ENCODE measurements at regions not wholly inside any gene's neighbourhood (a gene's known extent, or its start where the extent isn't known, plus 50 kb on each side); places are given as distances from the start of the nearest gene placed in this dataset.

DNA sequence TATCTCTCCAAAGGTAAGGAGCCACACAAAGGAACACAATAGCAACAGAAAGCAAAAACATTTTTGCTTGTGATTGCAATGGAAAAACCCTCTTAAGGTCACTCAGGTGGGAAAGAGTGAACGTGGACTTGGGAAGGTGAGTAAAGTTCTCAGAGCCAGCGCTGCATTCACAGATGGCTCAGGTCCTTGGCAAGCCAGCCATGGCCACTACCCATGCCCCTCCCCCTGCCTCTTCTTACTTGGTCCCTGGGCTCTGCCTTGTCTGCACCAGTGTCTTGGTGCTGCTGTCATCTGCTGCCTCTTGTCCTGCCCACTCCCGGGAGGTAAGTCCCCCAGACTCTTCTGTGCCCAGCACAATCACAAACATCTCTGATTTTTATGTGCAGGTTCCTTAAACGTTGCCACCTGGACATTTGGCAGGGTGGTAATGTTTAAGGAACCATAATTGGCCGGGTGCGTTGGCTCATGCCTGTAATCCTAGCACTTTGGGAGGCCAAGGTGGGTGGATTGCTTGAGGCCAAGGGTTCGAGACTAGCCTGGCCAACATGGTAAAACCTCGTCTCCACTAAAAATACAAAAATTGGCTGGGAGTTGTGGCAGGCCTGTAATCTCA is 74.6 kb downstream of the FEM1C start:
- DNase-seq (ENCODE audit: low spot score in 2 of 2) = no peak
- WGBS, 2 donors = 89 to 91% methylated on average over 8 of the region's 8 CpGs
- H3K27me3 ChIP-seq = no peaks in the 10 kb centered on the region
- TF ChIP-seq, protein P1, sequence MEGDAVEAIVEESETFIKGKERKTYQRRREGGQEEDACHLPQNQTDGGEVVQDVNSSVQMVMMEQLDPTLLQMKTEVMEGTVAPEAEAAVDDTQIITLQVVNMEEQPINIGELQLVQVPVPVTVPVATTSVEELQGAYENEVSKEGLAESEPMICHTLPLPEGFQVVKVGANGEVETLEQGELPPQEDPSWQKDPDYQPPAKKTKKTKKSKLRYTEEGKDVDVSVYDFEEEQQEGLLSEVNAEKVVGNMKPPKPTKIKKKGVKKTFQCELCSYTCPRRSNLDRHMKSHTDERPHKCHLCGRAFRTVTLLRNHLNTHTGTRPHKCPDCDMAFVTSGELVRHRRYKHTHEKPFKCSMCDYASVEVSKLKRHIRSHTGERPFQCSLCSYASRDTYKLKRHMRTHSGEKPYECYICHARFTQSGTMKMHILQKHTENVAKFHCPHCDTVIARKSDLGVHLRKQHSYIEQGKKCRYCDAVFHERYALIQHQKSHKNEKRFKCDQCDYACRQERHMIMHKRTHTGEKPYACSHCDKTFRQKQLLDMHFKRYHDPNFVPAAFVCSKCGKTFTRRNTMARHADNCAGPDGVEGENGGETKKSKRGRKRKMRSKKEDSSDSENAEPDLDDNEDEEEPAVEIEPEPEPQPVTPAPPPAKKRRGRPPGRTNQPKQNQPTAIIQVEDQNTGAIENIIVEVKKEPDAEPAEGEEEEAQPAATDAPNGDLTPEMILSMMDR (IDR thresholded peaks at IDR 0.05) = no peak
- TF ChIP-seq EP300 (IDR thresholded peaks at IDR 0.05) = no peak
- no peak for TF ChIP-seq POLR2A (IDR thresholded peaks at IDR 0.05)
- H3K27ac ChIP-seq = no peak overlapping the region
- H3K4me1 ChIP-seq = peaks cover 0 to 8% (median 2%) of the 10 kb centered on the region in 4 donors
- H3K9me3 ChIP-seq = no peaks in the 10 kb centered on the region
- H3K36me3 ChIP-seq = no peaks in the 10 kb centered on the region
- no peak overlapping the region for H3K4me3 ChIP-seq

- Histone ChIP-seq H3K36me3 (no peaks in the 10 kb centered on the region), H3K4me1 (peaks cover 0 to 6% (median 1%) of the 10 kb centered on the region in 4 donors), H3K9me3 (no peaks in the 10 kb centered on the region), H3K4me3 (no peak overlapping the region), H3K27me3 (no peaks in the 10 kb centered on the region), H3K27ac (no peak overlapping the region)
- no peak for TF ChIP-seq POLR2A (IDR thresholded peaks at IDR 0.05)
- no peak for TF ChIP-seq EP300 (IDR thresholded peaks at IDR 0.05)
- TF ChIP-seq, protein P1 (IDR thresholded peaks at IDR 0.05) = no peak
- no peak for DNase-seq (ENCODE audit: low spot score in 2 of 2)
These were observed 76.9 kb downstream of the FEM1C start for GRCh38 chr5:115467628-115468027.

DNA sequence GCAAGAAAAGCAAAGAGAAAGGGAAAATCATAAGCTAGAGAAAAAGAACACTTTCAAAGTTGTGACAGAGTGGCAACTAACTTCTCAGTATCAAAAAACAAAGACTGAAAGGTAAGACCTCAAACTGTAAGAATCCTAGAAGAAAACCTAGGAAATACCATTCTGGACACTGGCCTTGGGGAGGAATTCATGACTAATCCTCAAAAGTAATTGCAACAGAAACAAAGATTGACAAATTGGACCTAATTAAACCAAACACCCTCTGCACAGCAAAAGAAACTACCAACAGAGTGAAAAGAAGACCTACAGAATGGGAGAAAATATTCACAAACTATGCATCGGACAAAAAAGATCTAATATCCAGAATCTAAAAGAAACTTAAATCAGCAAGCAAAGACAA is 79.1 kb downstream of the FEM1C start:
- Histone ChIP-seq H3K4me1 (peaks cover 0 to 6% (median 0%) of the 10 kb centered on the region in 4 donors), H3K27ac (no peak overlapping the region), H3K36me3 (no peaks in the 10 kb centered on the region), H3K9me3 (no peaks in the 10 kb centered on the region), H3K27me3 (no peaks in the 10 kb centered on the region), H3K4me3 (no peak overlapping the region)
- WGBS, 2 donors = 97% methylated on average over 1 of the region's 1 CpG
- TF ChIP-seq, protein P1 (IDR thresholded peaks at IDR 0.05) = no peak
- TF ChIP-seq EP300 (IDR thresholded peaks at IDR 0.05) = no peak
- DNase-seq (ENCODE audit: low spot score in 2 of 2) = no peak

DNA sequence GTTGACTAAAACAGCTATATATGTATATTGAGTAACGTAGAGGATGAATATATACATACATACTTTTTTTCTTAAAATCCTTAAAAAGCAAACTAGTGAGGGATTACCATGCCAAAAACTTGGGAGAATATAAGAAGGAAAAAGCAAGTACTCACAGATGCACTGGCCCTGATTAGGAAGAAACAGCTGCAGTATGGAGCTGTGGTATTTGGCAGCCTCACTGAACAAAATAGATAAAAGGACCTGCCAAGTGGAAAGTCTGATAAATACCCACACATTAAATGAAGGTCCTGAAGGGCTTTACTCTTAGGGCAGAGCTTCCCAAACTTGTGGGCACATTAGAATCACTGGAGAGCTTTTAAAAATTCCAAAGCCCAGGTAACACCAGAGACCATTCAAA is 80.6 kb downstream of the FEM1C start:
- WGBS, 2 donors = 79 to 82% methylated on average over 1 of the region's 1 CpG
- no peaks in the 10 kb centered on the region for H3K27me3 ChIP-seq
- H3K4me1 ChIP-seq = peaks cover 0 to 11% (median 0%) of the 10 kb centered on the region in 4 donors
- no peak overlapping the region for H3K27ac ChIP-seq
- no peaks in the 10 kb centered on the region for H3K9me3 ChIP-seq
- H3K4me3 ChIP-seq = no peak overlapping the region
- no peak for DNase-seq (ENCODE audit: low spot score in 2 of 2)
- no peaks in the 10 kb centered on the region for H3K36me3 ChIP-seq
- TF ChIP-seq, protein P1 (IDR thresholded peaks at IDR 0.05) = no peak
- TF ChIP-seq EP300 (IDR thresholded peaks at IDR 0.05) (no peak), POLR2A (IDR thresholded peaks at IDR 0.05) (no peak)

GRCh38 chr5:115461506-115462290 is 82.9 kb downstream of the FEM1C start:
- H3K4me3 ChIP-seq = no peak overlapping the region
- TF ChIP-seq EP300 (IDR thresholded peaks at IDR 0.05) (no peak), POLR2A (IDR thresholded peaks at IDR 0.05) (no peak)
- TF ChIP-seq, protein P1 (IDR thresholded peaks at IDR 0.05) = no peak
- H3K36me3 ChIP-seq = no peaks in the 10 kb centered on the region
- peak overlapping the region in 1 of 4 donors; percentile 68 for H3K27ac ChIP-seq
- DNase-seq (ENCODE audit: low spot score in 2 of 2) = no peak
- peaks cover 0 to 22% (median 3%) of the 10 kb centered on the region in 4 donors for H3K4me1 ChIP-seq
- no peaks in the 10 kb centered on the region for H3K9me3 ChIP-seq
- no peaks in the 10 kb centered on the region for H3K27me3 ChIP-seq
